CD4-positive, alpha-beta T cell treated with Interleukin-15 for 1 hour (primary cell): ENCODE measurements at regions not wholly inside any gene's neighbourhood (a gene's known extent, or its start where the extent isn't known, plus 50 kb on each side); places are given as distances from the start of the nearest gene placed in this dataset.

Source experiments
- DNase-seq: peaks from one replicate; pipeline ENCODE4 v3.0.0-alpha.2; 2020

DNA sequence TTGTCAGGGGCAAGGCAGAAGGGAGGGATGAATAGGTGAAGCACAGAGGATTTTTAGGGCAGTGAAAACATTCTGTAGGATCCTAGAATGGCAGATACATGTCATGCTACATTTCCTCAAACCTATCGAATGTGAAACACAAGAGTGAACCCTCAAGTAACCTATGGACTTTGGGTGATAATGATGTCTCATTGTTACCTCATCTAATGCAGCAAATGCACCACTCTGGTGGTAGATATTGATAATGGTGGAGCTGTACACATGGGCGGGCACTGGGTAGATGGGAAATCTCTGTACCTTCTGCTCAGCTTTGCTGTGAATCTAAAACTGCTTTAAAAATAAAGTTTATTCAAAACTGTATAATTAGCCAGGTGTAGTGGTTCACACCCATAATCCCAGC lies 95.2 kb upstream of the NCK2 start:
- DNase-seq = no peak

DNA sequence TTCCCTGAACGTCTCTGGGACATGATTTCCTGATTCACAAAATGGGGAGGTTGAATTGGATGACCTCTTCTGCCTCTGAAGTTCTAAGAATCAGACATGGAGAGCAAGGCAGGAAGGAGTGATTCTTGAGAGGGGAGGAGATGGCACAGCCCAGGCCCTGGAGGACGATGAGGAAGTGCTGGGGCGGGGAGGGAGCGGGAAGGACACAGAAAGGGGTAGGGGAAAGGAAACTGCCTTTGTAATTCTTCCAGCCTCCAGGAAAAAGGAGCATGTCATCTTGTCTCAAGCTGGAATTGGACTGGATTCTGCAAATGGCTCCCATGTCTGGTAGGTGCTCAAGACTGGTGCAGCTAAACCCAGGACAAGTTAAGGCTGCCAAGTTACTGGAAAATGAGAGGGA lies 97.0 kb upstream of the NCK2 start:
- no peak for DNase-seq

DNA sequence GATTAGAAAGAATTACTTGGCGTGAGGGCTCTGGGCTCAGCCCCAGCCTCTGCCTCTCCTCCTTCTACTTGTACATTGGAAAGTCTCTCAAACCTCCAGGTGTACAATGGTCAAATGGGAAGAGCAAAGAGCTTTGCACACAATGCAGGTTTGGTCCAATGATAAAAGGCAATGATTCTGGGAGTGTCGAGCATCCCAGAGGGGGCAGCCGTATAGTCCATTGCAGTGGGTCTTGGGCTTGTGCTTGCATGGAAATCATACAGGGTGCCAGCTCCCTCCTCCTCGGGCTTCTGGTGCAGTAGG lies 98.0 kb upstream of the NCK2 start:
- DNase-seq = no peak

DNA sequence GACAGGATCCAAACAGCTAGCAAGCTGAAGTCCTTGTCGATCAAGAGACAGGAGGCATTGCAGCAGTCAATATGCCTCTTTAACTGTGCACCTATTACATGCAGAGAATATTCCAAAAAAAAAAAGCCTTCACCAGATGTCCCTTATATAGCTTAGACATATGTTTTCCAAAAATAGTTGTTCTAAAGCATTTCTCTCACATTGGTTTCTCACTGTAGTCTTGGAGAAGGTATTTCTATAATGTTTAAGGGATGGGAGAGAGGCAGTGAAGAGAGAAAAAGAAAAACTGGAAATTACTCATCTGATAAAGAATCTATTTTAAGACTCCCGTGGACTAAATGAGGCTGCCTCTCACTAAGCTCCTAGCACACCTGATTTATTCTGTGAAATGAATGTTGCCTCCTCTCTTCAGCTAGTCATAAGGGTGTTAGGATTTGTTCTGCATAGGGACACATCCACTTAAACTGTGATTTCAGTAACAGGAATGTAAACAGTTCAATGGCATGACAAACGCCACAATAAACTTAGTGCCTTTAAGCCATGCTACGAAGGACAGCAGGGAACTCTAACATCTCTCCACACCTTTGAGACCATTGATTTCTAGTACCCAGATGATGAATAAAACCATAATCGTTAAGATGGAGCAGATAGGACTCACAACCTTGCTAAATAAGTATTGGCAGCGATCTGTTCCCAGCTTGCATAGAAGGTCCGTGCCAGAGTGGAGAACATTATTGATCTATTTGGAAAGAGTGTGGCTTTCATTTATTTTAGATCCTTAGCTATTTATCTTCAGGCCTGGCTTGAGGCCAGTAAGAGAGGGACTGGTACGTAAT lies 98.6 kb upstream of the NCK2 start:
- no peak for DNase-seq

DNA sequence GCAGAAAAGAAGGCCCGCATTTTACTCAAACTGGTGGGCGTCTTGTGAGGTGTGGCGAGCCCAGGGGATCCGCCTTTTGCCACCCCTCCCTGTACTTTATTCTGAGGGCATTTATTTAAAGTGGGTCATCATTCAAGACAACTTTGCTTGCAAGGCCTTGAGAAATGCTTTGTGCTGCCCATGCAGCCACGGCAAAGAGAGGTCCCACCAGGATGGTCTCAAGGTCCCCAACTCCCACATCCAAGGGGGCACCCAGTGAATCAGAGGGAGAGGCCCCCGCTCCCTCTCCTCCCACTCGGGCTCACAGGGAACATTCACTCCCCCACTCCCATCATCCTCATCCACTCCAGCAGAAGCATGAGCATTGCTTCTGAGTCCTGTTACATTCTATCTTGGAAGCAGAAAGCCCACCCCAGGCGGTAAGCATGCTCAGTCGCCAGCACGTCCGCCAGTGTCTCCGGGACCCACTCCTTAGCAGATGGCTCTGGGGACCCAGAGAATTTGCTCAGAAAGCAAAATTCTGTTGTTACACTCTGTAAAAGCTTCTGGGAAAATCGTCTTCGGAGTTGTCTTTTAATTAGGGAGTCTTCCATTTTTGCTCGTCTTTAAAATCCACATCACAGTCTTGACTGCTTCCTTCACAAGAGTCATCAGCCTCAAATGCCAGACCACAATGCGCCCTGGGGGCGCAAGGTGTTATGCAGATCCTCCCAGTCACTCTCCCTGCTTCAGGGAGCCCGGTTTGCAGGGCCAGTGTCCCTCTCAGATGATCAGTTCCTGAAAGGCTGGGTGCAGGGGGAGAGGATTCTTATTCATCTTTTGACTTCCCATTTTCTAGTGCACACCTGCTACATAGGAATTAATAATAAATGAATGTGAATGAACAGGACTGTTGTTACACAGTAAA lies 99.4 kb upstream of the NCK2 start:
- DNase-seq = no peak

DNA sequence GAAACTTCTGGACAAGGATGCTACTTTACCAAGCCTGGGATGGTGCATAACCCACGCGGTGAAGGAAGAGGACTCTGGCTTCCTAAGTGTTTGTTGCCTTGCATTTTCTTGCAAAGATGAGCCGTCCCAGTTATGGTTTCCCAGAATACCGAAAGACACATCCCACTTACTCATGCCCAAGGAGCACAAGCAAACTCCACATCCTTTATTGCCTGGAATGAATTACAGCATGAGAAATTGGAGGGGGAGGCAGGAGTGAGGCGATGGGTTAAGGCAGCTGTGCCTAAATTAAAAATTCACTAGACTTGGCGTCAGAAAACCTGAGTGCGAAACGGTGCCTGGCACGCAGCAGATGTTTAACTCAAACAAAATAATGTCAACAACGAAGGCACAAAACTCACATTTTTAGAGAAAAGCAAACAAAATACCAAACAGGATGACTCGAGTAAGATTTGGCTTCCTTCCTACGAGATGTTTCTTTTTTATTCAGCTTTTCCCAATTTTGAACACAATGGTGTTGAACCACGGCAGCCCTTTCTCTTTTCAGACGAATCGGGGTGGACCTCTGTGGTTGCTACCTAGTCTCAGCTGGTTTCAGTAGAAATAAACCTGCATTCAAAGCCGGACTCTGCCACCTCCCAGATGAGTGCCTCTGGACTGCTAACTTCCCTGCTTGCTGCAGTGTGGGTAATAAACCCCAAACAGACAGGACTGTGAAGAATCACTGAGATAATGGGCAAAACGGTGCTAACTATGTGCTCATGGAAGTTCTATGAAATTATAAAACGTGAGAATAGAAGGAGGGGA lies 100.3 kb upstream of the NCK2 start:
- no peak for DNase-seq

DNA sequence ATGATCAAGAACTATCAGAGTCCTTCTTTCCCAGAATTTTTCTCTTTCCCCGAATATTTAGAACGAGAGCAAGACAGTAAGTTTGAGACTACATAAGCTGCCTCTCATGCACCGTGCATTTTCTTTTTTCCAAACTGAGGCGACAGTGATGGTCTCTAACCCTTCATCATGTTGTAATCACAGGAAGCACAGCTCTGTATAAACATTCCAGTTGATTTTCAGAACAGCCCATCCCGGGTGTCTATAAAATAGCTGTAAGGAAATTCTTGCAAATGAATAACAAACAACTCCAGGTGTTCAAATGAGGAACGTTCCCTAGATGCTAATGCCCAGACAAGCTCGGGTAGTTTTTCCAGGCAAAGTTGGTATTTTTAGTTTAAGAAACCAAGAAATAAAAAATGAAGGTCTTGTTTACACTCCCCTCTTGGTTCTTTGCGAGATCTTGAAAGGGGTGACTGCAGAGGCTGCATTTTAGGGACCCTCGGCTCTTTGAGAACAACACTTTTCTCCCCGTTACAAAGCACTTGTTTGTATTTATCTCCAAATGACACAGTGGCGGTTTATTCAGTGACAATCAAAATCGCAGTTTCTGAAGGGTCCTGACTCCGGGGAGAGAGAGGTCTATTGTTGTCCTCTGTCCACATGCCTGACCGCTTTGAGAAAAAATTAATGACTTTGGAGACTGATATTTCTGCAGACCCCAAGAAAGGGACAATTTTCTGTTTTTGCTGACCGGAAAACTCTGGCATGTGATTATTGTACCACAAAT lies 101.1 kb upstream of the NCK2 start:
- DNase-seq = no peak

DNA sequence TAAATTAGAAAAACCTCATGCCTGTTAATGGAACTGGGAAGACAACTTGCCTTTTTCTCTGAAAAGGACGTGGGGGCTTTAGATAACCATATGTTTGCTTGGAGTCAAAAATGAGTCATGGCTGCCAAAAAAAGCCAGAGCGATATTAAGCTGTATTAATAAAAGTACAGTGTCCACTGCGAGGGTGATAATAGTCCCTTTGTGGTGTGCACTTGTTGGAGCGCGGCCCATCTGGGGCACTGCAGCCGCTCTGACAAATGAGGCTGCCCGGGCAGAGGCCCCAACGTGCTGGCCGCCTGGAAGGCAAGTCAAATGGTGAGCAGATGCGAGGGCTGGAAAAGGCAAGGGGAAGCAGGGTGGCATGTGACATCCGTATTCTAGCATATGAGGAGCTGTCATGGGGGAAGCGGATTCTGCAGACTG lies 103.3 kb upstream of the NCK2 start:
- DNase-seq = no peak

DNA sequence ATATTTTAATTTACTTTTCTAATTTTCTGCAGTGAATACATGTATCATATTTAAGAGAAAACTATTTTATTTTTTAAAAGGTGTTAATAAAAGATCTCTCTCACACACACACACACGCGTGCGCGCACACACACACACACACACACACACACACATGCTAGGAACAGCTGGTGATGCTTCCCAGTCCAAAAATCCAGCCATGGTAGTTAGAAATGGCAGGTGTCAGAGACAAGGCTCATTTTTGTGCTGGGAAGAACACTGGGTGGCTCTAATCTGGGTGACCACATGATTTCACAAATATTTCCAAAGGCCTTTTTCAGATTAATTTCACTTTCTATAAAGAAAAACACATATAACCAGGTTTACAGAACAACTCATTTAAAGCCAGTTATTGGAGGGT lies 104.5 kb upstream of the NCK2 start:
- no peak for DNase-seq

DNA sequence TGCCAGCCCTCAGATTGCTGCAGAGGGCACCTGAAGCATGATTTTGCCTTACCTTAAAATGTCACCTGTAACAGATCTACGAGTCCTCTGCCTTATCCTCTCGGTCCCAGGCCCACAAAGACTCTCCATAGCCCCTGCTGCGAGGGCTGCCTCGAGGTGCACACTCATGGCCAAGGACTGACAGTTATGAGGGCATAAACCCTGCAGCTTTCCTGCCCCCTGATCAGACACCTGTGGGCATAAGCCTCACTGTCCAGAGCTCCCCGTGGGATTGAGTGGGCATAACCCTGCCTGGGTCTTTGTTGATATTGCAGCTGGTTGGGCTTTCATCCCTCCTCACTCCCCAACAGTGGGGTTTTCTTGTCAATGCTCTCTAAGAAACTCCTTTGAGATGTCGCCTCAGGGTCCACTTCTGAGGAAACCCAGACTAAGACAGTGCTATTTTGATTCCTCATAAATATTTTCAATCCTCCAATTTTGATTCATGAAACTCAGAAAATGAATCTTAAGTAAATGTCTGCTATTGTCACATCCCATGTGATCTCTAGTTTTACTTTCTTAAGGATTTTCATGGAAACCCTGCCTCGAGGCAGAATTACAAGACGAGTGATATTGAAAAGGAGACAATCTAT lies 108.5 kb upstream of the NCK2 start:
- no peak for DNase-seq

DNA sequence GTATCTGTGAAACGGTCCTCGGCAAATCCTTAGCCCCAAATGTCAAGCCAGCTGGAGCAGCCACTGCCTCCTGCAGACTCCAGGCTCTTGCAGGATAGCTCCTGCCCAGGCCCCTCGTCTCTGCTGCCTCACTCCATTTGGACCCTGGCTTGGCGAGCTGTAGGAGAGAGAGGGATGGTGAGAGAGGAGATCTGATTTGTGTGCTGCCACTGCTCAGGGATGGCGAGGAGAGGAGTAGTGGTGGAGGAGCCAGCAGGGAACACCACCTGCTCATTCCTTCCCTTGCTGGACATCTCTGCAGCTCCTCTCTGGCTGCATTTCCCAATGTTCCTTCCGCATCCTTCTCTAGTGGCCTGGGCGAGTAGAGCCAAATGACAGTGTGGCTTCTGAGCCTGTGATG lies 109.1 kb upstream of the NCK2 start:
- no peak for DNase-seq

DNA sequence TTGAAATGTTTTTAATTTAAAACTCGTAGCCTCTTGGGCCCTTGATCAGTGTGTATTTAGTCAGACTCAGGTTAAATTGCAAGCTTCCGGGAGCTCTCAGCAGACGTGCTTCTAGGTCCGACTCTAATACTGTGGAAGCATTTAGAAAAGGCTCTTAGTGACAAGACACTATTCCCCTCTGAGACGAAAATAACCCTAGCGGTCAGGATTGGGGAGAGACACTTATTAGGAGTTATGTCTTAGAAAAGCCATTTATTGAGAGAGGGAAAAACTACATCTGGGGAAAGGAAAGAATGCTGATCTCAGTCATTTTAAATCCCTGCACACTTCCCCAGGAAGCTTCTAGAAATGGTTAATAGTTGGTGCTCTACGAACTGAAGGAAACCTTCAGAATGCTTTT lies 110.5 kb upstream of the NCK2 start:
- DNase-seq = no peak

DNA sequence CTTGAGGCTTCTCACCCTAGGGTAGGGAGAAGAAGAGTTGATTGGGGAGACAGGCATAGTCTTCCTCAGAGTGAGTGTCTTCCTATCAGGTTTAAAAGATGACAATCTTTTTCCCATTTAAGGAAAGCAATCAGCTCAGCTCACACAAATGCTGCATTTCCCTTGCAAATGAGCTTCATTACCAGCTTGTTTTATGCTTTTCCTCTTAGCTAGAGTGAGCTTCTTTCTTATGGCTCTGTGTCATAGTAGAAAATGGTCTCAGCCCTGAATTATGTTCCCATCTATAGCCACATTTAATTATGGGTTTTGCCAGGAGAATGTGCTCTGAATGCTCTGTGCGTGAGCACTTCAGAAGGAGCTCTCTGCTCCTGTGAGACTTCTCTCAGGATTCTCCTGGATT lies 112.8 kb upstream of the NCK2 start:
- DNase-seq = no peak

DNA sequence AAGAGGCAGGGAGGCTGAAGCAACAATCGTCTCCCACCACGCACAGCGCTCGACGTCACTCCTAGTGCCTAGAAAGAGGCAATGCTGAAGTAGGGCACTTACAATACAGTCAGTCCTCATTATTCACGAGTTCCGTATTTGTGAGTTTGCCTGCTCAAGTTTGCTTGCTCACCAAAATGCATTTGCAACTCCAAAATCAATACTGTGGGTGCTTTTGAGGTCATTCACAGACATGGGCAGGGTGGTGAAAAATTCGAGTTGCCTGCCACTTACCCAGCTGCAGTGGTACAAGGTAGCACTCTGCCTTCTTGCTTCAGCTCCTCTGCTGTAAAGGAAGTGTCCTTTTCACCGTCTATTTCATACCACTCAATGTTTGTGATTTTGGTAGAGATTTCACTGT lies 113.7 kb upstream of the NCK2 start:
- DNase-seq = no peak

DNA sequence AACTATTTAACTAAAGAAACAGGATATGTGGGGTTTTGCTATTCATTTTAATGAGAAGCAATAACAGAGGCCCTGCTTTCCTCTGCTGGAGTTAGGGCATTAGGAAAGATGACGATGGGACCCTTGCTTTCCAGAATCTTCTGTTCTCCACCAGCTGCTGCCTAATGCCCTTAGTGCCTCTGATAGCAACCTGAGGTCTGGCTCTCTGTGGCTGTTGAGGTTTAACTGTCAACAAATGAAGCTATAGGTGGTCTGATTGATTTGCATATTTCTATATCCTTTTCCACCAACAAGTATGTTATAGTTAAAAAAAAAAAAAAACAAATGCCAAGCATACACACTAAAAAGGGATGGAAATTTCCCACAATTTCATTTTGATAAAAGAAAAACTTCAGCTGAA lies 115.1 kb upstream of the NCK2 start:
- DNase-seq = no peak

DNA sequence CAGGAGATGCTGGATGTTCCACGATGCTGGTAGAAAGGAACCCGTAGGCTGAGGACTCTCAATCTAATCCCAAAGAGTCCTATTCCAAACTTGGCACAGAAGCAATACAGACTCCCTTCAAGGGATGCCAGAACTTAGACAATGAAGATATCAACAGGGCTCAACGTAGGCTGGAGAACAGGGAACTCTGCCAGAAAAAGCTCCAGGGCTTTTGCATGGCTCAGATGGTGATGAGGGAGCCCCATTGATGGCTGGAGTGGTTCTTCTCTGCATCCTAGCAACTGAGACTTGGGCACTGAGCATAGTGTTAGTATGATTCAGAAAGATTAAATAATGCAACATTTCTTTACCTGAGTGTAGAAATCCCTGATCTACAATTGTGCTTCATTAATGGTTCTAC lies 117.2 kb upstream of the NCK2 start:
- no peak for DNase-seq

DNA sequence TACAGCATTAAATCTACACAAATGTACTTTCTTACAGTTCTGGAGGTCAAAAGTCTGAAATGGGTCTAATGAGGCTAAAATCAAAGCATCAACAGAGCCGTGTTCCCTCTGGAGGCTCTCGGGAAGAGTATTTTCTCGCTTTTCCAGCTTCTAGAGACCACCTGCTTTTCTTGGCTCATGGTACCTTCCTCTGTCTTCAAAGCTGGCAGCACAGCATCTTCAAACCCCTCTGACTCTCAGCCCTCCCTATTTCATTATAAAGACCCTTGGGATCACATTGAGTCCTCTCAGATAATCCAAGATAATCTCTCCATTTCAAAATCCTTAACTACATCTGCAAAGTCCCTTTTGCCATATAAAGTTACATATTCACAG lies 117.8 kb upstream of the NCK2 start:
- no peak for DNase-seq

DNA sequence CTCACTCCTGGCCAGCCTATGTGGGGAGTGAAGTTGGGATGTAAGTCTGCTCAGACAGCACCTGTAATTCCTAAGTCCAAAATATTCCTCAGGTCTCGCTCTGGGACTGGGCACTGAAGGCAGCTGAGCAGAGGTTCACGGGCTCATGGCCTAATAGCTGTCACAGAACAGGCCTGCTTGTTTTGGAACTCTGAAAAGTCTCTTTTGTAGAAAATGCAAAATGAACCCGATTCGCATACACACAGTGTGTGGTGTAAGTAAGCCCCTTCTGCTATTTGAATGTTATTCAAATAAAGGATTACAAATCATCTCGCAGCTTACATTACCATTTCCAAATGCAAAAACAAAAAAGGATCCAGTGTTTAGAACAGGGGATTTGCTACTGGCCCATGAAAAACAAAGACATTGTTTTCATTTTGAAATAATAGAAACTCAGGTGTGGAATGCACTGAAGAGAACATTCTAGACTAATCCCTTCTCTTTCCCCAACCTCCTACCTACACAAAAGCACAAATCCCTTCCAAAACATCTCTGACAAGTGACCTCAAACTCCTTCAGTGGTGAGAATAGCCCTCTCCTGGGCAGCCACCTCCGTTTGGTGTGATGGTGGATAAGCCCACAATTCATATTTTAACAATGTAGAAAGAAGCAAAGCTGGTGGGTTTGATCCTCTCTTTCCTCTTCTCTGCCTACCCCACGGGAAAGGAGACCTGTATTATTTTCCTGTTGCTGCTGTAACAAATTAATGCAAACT lies 118.3 kb upstream of the NCK2 start:
- DNase-seq = no peak

DNA sequence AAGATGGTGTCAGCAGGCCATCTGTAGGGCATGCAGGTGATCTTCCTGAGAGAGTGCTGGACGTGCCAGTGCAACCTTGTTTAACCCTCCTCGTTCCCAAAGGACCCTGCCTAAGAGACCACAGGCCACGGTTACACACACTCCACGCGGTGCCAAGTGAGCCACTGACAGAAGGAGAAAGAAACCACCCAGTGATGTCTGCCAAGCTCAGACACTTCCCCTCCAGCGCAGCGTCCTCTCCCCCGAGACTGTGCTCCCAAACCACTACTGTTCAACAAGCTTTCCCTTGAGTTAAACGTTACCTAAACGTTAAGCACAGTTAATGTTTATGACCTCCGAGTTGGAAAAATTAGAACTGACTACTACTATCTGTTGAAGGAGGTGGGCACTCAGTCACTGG lies 119.1 kb upstream of the NCK2 start:
- DNase-seq = no peak

DNA sequence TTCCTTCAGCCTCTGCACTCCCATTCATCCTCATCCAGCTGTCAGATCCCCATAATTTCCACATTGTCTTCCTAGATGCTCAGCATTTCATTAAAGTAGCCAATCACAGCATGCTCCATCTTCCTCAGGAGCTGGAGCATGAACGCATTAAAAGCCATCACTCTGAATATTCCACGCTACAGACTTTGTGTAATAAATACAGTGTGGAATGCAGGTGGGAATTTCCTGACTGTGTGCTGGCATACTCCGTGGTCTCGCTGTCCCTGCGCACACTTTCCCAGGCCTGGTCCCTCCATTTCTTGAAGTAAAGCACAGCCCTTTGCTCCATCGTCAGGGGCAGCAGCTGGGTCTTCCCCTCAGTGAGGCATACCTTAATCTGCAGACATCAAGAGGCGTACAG lies 123.7 kb upstream of the NCK2 start:
- DNase-seq = no peak

DNA sequence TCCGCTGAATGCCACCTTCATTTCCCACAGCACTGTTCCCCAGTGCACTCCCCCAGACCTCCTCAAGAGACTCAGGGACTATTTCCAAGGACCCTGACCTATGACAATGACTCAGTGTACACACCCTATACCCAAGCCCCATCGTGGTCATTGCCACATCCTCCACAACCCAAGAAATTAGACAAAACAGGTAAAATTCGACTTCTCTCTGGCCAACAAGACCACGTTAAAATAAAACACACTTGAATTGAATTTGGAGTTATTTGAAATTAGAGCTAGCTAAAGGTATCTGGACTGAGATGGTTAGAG lies 126.4 kb upstream of the NCK2 start:
- DNase-seq = no peak
